ENCODE measurements at regions not wholly inside any gene's neighbourhood (a gene's known extent, or its start where the extent isn't known, plus 50 kb on each side); places are given as distances from the start of the nearest gene placed in this dataset.

- TF ChIP-seq CTCF (IDR thresholded peaks at IDR 0.05; ENCODE audit: low read depth, low read length): no peak
- H3K4me3 ChIP-seq (ENCODE audit: low read depth, low read length): no peak overlapping the region
These were observed 155.9 kb upstream of the SPATS2L start for GRCh38 chr2:200150411-200151086.

- no peak for TF ChIP-seq CTCF (IDR thresholded peaks at IDR 0.05; ENCODE audit: low read depth, low read length)
These were observed 150.8 kb upstream of the SPATS2L start for GRCh38 chr2:200155652-200156051.

GRCh38 chr2:200156166-200156835 is 150.2 kb upstream of the SPATS2L start:
- no peak for TF ChIP-seq CTCF (IDR thresholded peaks at IDR 0.05; ENCODE audit: low read depth, low read length)
- peak overlapping the region; percentile 56 for H3K4me3 ChIP-seq (ENCODE audit: low read depth, low read length)

More at GRCh38 chr2:200155652-200156051, 150.8 kb upstream of the SPATS2L start:
- peak overlapping the region; percentile 56 for H3K4me3 ChIP-seq (ENCODE audit: low read depth, low read length)

- H3K4me3 ChIP-seq (ENCODE audit: low read depth, low read length): no peak overlapping the region
- no peak for TF ChIP-seq CTCF (IDR thresholded peaks at IDR 0.05; ENCODE audit: low read depth, low read length)
These were observed 147.7 kb upstream of the SPATS2L start for GRCh38 chr2:200158647-200159356.

GRCh38 chr2:200159357-200159707 is 147.2 kb upstream of the SPATS2L start:
- no peak overlapping the region for H3K4me3 ChIP-seq (ENCODE audit: low read depth, low read length)
- TF ChIP-seq CTCF (IDR thresholded peaks at IDR 0.05; ENCODE audit: low read depth, low read length): no peak

- no peak for TF ChIP-seq CTCF (IDR thresholded peaks at IDR 0.05; ENCODE audit: low read depth, low read length)
- H3K4me3 ChIP-seq (ENCODE audit: low read depth, low read length): no peak overlapping the region
These were observed 146.4 kb upstream of the SPATS2L start for GRCh38 chr2:200159829-200160781.
